A673 (cell line): ENCODE measurements at regions not wholly inside any gene's neighbourhood (a gene's known extent, or its start where the extent isn't known, plus 50 kb on each side); places are given as distances from the start of the nearest gene placed in this dataset.

Experiments used
- BruUV-seq: library from RNA; stranded (reverse); fragments of 400-500 nt; replicated peaks from 2 replicates; lab custom pipeline; 2021; lab: Mats Ljungman, UMichigan
- CTCF ChIA-PET: fragments of 300-600 bp; sonication (Branson Sonifier 250); formaldehyde crosslinking; loops from one replicate; lab custom pipeline; 2022; ENCODE audit warnings: antibody characterized with exemption; lab: Charles Lee
- POLR2A ChIA-PET: fragments of 300-600 bp; sonication (Branson Sonifier 250); formaldehyde crosslinking; loops from one replicate; lab custom pipeline; 2022; ENCODE audit warnings: antibody characterized with exemption; ENCODE audit not compliant: low non-redundant PET; lab: Charles Lee
- DNase-seq: peaks from one replicate; pipeline ENCODE4 v3.0.0-alpha.2; 2015; ENCODE audit warnings: low spot score
- H3K27ac ChIP-seq: fragments of 200-600 bp; sonication (generic); 2 replicates; pipeline ENCODE4 v1.5.1; 2016; ENCODE audit warnings: mixed run types, low read depth, mild to moderate bottlenecking, mixed read lengths, antibody characterized with exemption, low read length; ENCODE audit not compliant: poor library complexity, severe bottlenecking
- H3K27me3 ChIP-seq: fragments of 200-600 bp; sonication (generic); replicated peaks from 2 replicates; pipeline ENCODE4 v1.6.1; 2017; ENCODE audit warnings: mixed run types, low read depth, mild to moderate bottlenecking, mixed read lengths, antibody characterized with exemption, low read length; ENCODE audit not compliant: insufficient read depth, poor library complexity
- H3K36me3 ChIP-seq: fragments of 200-600 bp; sonication (generic); 2 replicates; pipeline ENCODE4 v1.6.1; 2016; ENCODE audit warnings: mixed run types, mild to moderate bottlenecking, mixed read lengths, antibody characterized with exemption, low read length; ENCODE audit not compliant: insufficient read depth, poor library complexity, severe bottlenecking
- H3K4me1 ChIP-seq: fragments of 200-600 bp; sonication (generic); 2 replicates; pipeline ENCODE4 v1.6.1; 2017; ENCODE audit warnings: mixed run types, mild to moderate bottlenecking, mixed read lengths, antibody characterized with exemption, low read length; ENCODE audit not compliant: insufficient read depth, poor library complexity, severe bottlenecking
- H3K4me3 ChIP-seq: fragments of 200-600 bp; sonication (generic); 2 replicates; pipeline ENCODE4 v1.5.1; 2016; ENCODE audit warnings: low read depth, mixed run types, mild to moderate bottlenecking, mixed read lengths, low read length; ENCODE audit not compliant: poor library complexity, severe bottlenecking
- H3K9me3 ChIP-seq: fragments of 200-600 bp; sonication (generic); 2 replicates; pipeline ENCODE4 v1.6.1; 2016; ENCODE audit warnings: mixed run types, low read depth, mild to moderate bottlenecking, mixed read lengths, antibody characterized with exemption, low read length; ENCODE audit not compliant: poor library complexity, severe bottlenecking
- CTCF ChIP-seq: fragments of 300-800, 200-600 bp; sonication (generic); conservative IDR thresholded peaks from 2 replicates; pipeline ENCODE4 v1.5.1; 2017; ENCODE audit warnings: low read depth, mild to moderate bottlenecking, antibody characterized with exemption, low read length, moderate library complexity, mixed read lengths
- EZH2 ChIP-seq: fragments of 200-600 bp; sonication (generic); IDR thresholded peaks from 2 replicates; pipeline ENCODE4 v1.6.1; 2017; ENCODE audit warnings: borderline replicate concordance, low read depth, mild to moderate bottlenecking, mixed read lengths, antibody characterized with exemption, low read length; ENCODE audit not compliant: poor library complexity, severe bottlenecking
- intact Hi-C: fragments of 100-400 bp; cut with micrococcal nuclease; formaldehyde crosslinking; loops from one replicate; pipeline ENCODE4 v1.10.0; 2022; ENCODE audit not compliant: unreplicated experiment

GRCh38 chr1:223003549-223003948 lies 139.5 kb downstream of the TLR5 start:
- intact Hi-C loops, result no loop called here
- H3K27ac ChIP-seq, result no peak overlapping the region
- ChIA-PET CTCF (no interaction called here), POLR2A (no interaction called here)
- H3K4me1 ChIP-seq, result peaks cover 7% of the 10 kb centered on the region
- no peak overlapping the region for H3K4me3 ChIP-seq
- H3K9me3 ChIP-seq, result no peaks in the 10 kb centered on the region
- no peaks in the 10 kb centered on the region for H3K27me3 ChIP-seq
- TF ChIP-seq EZH2 (no peak), CTCF (no peak)
- no TSS peak for BruUV-seq
- DNase-seq, result no peak
- H3K36me3 ChIP-seq, result no peaks in the 10 kb centered on the region

- ChIA-PET POLR2A (no interaction called here), CTCF (no interaction called here)
- BruUV-seq, result no TSS peak
- no peak for DNase-seq
- H3K27me3 ChIP-seq, result no peaks in the 10 kb centered on the region
- TF ChIP-seq CTCF (no peak), EZH2 (no peak)
- no peaks in the 10 kb centered on the region for H3K9me3 ChIP-seq
- no peak overlapping the region for H3K4me3 ChIP-seq
- H3K36me3 ChIP-seq, result no peaks in the 10 kb centered on the region
- H3K27ac ChIP-seq, result no peak overlapping the region
- intact Hi-C loops, result no loop called here
- peaks cover 13% of the 10 kb centered on the region for H3K4me1 ChIP-seq
Observed at GRCh38 chr1:223006371-223006770, 136.7 kb downstream of the TLR5 start.

- POLR2A ChIA-PET, result no interaction called here
Observed at GRCh38 chr1:223006917-223007648, 136.0 kb downstream of the TLR5 start.

More at GRCh38 chr1:223006917-223007648, 136.0 kb downstream of the TLR5 start:
- no peaks in the 10 kb centered on the region for H3K9me3 ChIP-seq
- peaks cover 8% of the 10 kb centered on the region for H3K4me1 ChIP-seq
- H3K27ac ChIP-seq, result no peak overlapping the region
- DNase-seq, result no peak
- no TSS peak for BruUV-seq
- TF ChIP-seq EZH2 (no peak), CTCF (no peak)
- CTCF ChIA-PET, result no interaction called here
- intact Hi-C loops, result no loop called here
- H3K36me3 ChIP-seq, result no peaks in the 10 kb centered on the region
- no peak overlapping the region for H3K4me3 ChIP-seq
- no peaks in the 10 kb centered on the region for H3K27me3 ChIP-seq
